ENCODE measurements at regions not wholly inside any gene's neighbourhood (a gene's known extent, or its start where the extent isn't known, plus 50 kb on each side); places are given as distances from the start of the nearest gene placed in this dataset.

GRCh38 chr12:126535971-126536370 is 1470.7 kb downstream of the AACS start:
- ChIA-PET POLR2A (no interaction called here), CTCF (no interaction called here)
- no TSS peak for BruUV-seq (replicated peaks)
- no peak overlapping the region for H2AFZ ChIP-seq (ENCODE audit: low read depth, low read length)
- H3K27ac ChIP-seq (ENCODE audit: insufficient read depth, low read depth, low read length) = no peak overlapping the region
- no peaks in the 10 kb centered on the region for H3K27me3 ChIP-seq (ENCODE audit: control insufficient read depth in 2 of 2, insufficient read depth in 2 of 2, low read length in 2 of 2)
- no peak overlapping the region for H3K4me2 ChIP-seq (ENCODE audit: insufficient read depth, low read length)
- no peak overlapping the region for H3K9ac ChIP-seq (replicated peaks; ENCODE audit: extremely low read depth, insufficient read depth, low read length)
- no peaks in the 10 kb centered on the region for H3K79me2 ChIP-seq (ENCODE audit: control insufficient read depth, insufficient read depth, low read length)
- peaks cover 6% of the 10 kb centered on the region for H3K9me3 ChIP-seq (replicated peaks; ENCODE audit: control insufficient read depth, insufficient read depth, low read length)
- no peaks in the 10 kb centered on the region for H3K9me1 ChIP-seq (replicated peaks; ENCODE audit: control insufficient read depth, extremely low read depth, insufficient read depth, low read length)
- no peaks in the 10 kb centered on the region for H3K4me1 ChIP-seq (ENCODE audit: control insufficient read depth, extremely low read depth, insufficient read depth, low read length)
- no peak for TF ChIP-seq FOS (IDR thresholded peaks at IDR 0.05; ENCODE audit: borderline replicate concordance, insufficient read depth, low read length)
- TF ChIP-seq MYC (IDR thresholded peaks at IDR 0.05; ENCODE audit: low read depth, low read length) = no peak
- TF ChIP-seq POLR2AphosphoS5 (IDR thresholded peaks at IDR 0.05; ENCODE audit: insufficient read depth, low read depth, low read length) = no peak
- TF ChIP-seq EZH2 (IDR thresholded peaks at IDR 0.05; ENCODE audit: borderline replicate concordance, low read depth, low read length, severe bottlenecking) = no peak
- TF ChIP-seq CTCF (IDR thresholded peaks at IDR 0.05; ENCODE audit: extremely low read depth in 1 of 2, insufficient read depth in 1 of 2, low read depth in 1 of 2, low read length in 2 of 2) = no peak
- no peak for TF ChIP-seq JUN (IDR thresholded peaks at IDR 0.05; ENCODE audit: borderline replicate concordance, insufficient read depth, insufficient read length, low read depth)
- no peak for TF ChIP-seq POLR2A (IDR thresholded peaks at IDR 0.05; ENCODE audit: low read depth, low read length)
- TF ChIP-seq GATA2 (IDR thresholded peaks at IDR 0.05; ENCODE audit: insufficient read depth, insufficient read length, low read depth, low read length) = no peak
- TF ChIP-seq MAX (IDR thresholded peaks at IDR 0.05; ENCODE audit: insufficient read depth, insufficient read length) = no peak
- FAIRE-seq (no peak), DNase-seq (ENCODE audit: low read depth, low spot score) (no peak)
- no peaks in the 10 kb centered on the region for H3K36me3 ChIP-seq (ENCODE audit: control insufficient read depth in 2 of 2, extremely low read depth in 1 of 2, insufficient read depth in 2 of 2, low read length in 2 of 2)
- no peak overlapping the region for H3K4me3 ChIP-seq (replicated peaks in 1 of 3; ENCODE audit: insufficient read depth in 1 of 3, low read depth in 1 of 3, low read length in 3 of 3)
- dilution Hi-C loops (cut with MboI; ENCODE audit: extremely low pct_ligation_motif_present, low sequenced_read_pairs) (no loop called here), intact Hi-C loops (cut with micrococcal nuclease) (no loop called here)
- no peaks in the 10 kb centered on the region for H4K20me1 ChIP-seq (replicated peaks; ENCODE audit: control insufficient read depth, extremely low read depth, insufficient read depth, low read length)

Measured in endothelial cell of umbilical vein (primary cell).